HG03565 (cell line): ENCODE measurements at regions not wholly inside any gene's neighbourhood (a gene's known extent, or its start where the extent isn't known, plus 50 kb on each side); places are given as distances from the start of the nearest gene placed in this dataset.

Experiments
- ATAC-seq: cut with Tn5 transposase; IDR thresholded peaks from one replicate; pipeline ENCODE4 v1.9.1; 2021; ENCODE audit warnings: mild to moderate bottlenecking, moderate library complexity; ENCODE audit not compliant: unreplicated experiment

DNA sequence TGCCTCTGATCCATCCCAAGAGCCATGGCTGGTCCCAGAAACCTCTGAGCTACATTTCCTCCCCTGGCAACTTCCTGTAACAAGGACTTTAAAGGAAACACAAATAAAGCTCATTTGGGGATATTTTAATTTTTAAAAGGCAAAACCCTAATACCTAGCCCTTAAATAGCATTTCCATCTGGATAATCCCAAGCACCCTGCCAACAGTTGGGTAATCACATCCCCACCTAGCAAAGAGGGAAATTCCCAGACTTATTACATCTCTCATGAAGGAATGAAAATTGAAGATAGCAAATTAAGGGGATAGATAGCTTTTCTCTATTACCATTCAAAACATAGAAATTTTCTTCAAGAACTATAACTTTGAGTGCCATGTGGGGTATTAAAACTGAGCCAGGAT, 213.7 kb upstream of the BMP4 start:
- ATAC-seq, result no peak

GRCh38 chr14:54172114-54172513, 215.5 kb upstream of the BMP4 start:
- no peak for ATAC-seq

DNA sequence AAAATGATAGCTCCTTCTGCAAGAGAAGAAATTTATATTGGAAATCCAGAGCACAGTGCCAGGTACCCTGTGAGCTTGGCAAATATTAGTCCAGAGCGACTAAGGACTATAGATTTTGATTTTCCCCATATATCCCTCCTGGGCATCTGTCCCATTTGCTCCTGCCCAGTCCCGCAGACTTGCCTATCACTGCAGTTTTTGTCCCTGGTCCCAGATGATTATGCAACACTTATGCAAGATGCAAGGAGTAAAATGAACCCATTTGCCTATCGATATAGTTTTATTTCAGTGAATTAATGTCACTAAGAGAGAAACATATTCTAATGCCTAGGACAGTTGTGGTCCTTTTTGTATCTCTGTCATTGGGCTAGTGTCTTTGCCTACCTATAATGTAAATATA, 215.9 kb upstream of the BMP4 start:
- no peak for ATAC-seq

GRCh38 chr14:54173802-54174201, 217.2 kb upstream of the BMP4 start:
- no peak for ATAC-seq

DNA sequence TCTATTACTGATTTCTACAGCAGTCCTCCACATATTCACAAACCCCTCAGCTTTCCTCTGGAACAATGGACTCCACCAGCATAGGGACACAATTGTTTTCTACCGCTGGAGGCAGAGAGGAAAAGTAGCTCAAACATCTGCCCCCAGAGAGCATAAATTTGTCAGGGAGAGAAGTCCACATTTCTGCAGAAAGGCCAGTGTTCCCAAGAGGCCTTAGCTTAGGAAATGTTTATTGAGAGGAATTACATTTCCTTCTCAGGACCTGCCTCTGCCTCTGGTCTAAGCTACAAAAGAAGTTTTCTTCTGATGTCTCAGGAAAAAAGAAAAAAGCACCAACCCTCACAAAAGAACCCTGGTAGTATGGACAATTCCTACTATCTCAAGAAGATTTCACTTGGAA, 217.8 kb upstream of the BMP4 start:
- no peak for ATAC-seq

- ATAC-seq, result no peak
Measured at GRCh38 chr14:54175298-54175942, 218.8 kb upstream of the BMP4 start.

DNA sequence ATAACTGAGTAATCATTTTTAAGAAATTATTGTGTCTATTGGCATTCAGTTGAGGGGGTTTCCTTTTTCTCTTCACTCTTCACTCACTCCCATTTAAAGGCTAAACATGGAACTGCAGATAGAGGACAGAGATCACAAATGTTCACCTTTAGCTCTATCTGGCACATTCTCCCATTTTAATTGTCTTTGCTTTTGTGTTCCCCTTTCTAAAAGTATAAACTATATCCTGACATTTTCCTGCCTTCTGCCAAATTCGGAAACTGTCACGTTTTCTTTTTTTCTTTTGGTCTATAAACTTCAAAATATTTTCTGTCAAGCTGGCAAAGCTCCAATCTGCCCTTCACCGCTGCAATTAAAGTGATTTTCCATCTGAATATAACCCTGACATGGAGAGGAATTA, 219.8 kb upstream of the CDKN3 start:
- no peak for ATAC-seq

DNA sequence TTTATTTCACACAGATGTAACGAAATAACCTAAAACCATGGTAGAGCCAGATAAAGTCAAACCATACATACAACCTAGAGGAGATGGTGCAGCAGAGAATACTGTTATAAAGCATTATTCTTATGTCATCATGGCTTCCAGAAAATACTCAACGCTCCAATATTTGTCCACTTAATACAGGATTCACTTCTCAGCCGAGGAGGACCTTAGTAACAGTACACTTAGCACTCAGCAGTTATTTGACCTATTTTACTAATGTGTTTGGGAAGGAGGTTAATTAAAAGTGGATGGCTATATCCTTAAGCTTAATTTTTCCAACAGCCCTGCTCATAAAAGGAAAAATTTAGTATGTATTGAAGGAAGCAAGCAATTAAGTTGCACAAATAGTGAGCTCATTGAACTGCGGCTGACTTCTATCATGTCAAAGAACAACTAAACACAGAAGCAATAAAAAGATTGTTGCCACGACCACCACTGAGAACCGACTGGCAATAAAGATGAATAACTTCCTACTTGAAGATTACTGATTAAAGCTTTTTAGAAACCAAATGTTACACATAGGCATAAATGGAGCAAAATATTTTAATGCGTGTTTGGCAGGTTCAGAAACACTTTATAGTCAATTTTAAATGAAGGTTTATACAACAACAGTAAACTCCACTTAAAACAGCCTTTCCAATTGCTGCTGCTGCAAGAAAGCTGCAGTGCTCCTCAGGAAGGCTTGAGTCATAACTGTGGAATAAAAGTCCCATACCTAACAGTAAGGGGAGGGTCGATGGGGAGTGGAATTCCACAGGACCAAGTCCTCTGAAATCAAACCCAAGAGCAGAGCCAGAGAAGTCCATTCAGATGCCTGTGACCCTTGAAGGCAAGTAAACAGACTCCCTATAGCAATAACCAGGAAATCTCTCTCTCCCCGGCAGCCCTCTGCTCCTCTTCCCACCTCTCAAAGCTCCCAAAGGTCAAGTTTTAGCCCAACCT, 218.9 kb upstream of the CDKN3 start:
- no peak for ATAC-seq

GRCh38 chr14:54182419-54183045, 214.3 kb upstream of the CDKN3 start:
- ATAC-seq, result no peak

- no peak for ATAC-seq
Measured at GRCh38 chr14:54186821-54187763, 209.7 kb upstream of the CDKN3 start.

DNA sequence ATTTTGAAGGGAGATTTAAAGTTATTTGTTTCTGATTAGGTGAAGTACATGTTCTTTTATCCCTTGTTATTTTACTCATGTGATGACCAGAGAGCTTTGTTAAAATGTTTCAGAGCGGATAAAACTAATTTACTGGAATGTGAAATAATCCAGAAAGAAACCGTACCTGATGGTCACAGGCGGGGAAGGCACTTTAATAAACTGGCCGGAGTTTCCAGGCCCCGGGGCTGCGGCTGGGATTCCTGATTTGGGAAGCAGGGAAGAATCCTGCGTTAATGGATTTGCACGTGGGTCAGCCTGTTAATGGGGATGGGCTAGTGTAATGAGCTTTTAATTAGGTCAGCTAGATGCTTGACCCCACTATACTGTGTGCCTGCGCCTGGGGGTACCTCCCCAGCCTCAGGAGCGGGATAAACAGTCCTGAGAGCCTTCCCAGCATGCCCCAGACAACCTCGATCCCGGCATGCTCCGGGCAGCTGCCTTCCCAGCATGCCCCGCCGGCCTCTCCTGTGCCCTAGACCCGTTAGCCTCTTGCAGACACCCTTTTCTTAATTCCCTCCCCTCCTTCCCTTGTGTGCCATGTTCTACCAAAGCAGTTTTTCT, 208.6 kb upstream of the CDKN3 start:
- no peak for ATAC-seq

- ATAC-seq, result no peak
Measured at GRCh38 chr14:54189333-54189732, 207.5 kb upstream of the CDKN3 start.

DNA sequence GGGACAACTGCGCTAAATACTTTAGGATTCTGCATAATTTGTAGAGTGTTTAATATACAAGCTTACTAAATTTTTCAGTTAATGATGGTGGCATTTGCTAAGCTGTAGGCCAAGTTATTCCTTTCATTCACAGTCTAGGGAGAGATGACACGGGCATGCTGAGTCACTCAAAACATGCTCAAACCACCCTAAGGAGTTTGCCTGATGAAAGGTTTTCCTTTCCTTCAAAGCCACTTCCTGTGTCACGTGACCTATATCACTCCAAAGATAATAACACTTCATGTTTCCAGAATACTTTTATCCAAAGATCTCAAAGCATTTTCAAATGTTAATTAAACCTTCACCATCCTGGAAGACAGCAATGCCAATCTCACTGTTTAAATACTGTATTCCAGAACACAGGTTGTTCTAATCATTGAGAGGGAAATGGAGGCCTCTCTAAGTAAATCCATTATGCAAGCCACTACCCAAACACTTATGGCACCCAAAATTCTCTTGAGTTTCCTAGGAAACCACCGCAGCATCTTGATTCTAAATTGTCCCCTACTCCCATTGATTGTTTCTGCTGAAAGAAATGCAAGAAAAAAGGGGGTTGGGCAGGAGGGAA, 207.0 kb upstream of the CDKN3 start:
- no peak for ATAC-seq

GRCh38 chr14:54191846-54192245, 205.0 kb upstream of the CDKN3 start:
- ATAC-seq, result no peak

DNA sequence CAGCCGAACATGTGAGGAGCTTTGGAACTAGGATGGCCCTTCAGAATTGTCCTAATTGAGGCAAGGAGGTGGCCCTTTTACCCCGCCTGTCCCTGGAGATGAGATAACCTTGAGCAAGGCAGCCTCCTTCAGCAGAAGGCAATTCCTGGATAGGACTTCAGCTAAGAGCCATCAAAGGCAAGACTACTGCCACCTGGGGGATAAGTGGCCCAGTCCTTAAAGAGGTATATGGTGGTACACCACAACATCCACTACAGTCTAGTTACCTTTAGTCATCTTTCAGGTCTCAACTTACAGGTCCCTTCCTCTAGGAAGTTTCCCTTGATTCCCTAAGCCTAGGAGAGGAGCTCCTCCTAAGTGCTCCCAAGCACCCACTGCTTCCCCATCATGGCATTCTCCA, 204.2 kb upstream of the CDKN3 start:
- ATAC-seq, result no peak

GRCh38 chr14:54193871-54194270, 202.9 kb upstream of the CDKN3 start:
- no peak for ATAC-seq

DNA sequence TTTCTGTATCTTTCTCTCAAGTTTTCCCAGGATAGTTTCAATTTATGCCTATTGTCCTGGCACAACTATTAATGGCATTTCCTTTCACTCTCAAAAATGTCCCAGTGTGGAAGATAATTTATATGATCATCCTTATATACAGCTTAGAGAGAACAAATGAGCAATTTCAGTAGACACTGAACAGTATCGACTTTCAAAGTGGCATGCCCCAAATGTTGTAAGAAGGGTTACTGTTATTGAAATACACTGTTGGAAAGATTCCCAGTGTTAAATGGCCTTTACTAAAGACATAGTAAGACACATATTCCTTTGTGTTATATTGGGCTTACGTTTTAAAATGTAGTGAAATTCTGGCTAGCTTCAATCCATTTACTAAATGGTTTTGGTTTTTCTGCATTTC, 202.3 kb upstream of the CDKN3 start:
- no peak for ATAC-seq

DNA sequence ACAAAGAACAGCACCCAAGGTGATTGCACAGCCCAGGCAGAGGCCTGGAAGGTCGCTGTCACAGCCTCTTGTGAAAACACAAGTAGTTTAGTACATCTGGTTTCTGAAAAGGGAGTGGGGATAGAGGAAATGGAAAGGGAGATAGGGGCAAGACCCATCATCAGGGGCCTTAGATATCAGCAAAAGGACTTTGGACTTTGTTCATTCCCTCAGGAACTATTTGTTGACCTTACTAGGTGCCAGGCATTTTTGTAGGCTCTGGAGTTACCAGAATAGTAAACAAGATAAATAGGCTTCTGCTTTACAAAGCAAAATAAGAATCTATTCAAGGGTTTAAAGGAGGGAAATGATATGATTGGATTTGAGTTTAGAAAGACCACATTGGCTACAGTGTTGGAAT, 199.4 kb upstream of the CDKN3 start:
- no peak for ATAC-seq

GRCh38 chr14:54200726-54201125, 196.1 kb upstream of the CDKN3 start:
- no peak for ATAC-seq

GRCh38 chr14:54202288-54202687, 194.5 kb upstream of the CDKN3 start:
- ATAC-seq, result no peak
